GM21367 (cell line): ENCODE measurements at regions not wholly inside any gene's neighbourhood (a gene's known extent, or its start where the extent isn't known, plus 50 kb on each side); places are given as distances from the start of the nearest gene placed in this dataset.

Experiments
- ATAC-seq: cut with Tn5 transposase; IDR thresholded peaks from one replicate; pipeline ENCODE4 v1.9.1; 2021; ENCODE audit not compliant: unreplicated experiment

DNA sequence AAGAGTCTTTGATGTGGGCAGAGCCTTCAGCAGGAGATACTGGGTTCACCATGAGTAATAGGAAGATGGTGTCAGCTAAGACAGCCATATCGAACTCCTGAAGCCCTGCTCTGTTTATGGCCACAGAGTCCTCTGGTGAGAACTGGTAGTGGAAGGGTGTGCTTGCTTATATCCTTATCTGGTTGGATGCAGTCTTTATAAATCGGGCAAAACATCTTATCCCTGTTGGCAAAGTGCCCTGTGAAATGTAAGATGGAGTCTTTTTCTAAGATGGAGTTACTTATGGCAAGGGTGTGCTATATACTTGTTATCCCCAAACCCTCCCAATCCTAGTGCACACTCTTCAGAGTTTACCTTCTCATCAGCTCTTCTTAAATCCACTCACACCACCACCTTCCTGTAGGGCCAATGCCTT is 190.8 kb upstream of the PARD3B start:
- no peak for ATAC-seq

DNA sequence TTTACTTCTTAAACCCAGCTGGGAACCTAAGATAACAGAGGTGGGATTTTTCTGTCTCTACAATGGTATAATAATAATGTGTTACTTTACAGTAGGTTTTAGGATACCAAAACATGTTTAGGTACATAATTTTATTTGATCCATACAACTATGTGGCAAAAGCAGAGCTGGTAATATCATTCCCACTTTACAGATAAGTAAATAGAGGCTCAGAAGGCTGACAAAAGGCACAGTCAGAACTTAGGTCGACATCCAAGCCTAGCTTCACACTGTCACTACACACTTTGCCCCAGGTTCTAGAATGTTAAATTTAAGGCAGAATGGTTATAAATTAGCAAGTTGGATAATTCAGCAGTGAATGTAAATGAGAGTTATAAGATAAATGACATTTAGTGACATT is 189.6 kb upstream of the PARD3B start:
- no peak for ATAC-seq

DNA sequence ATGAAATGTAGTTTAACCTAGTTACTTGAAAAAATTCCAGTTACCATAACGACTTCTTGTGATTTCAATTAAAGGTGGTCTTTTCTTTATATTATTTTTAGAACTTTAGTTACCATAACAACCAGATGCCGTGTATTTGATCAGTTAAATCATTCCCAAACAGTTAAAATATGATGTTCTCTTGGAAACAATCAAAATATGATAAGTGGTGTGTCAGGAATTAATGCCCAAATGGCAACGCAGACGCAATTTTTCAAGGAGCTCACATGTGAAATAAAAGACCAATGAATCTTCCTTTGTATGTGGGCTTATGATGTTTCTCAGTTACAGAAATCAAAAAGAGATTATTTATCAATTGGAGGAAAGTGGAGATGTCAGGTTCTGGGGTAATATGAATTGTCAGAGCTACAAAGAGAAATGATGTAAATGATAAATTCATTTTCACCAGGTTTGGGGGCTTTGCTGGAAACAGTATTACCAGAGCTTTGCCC is 189.1 kb upstream of the PARD3B start:
- ATAC-seq, result no peak

DNA sequence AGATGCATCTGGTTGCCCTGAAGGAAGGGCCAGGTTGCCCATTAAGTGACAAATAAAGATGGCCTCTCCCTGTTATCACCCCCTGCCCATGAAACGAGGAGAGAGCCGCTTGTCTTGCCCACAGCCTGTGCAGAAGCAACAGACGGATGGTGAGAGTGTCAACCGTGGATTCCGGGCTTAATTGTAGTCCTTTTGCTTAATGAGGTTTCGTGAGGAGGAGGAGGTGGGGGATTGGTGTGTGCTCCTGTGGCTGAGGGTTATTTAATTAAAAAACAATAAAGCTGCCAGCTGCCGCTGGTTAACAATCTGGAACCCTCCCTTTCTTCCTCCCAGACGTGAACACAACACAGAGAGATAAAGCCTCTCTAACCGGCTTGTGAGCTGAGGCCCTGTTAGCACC is 188.0 kb upstream of the PARD3B start:
- ATAC-seq, result no peak

DNA sequence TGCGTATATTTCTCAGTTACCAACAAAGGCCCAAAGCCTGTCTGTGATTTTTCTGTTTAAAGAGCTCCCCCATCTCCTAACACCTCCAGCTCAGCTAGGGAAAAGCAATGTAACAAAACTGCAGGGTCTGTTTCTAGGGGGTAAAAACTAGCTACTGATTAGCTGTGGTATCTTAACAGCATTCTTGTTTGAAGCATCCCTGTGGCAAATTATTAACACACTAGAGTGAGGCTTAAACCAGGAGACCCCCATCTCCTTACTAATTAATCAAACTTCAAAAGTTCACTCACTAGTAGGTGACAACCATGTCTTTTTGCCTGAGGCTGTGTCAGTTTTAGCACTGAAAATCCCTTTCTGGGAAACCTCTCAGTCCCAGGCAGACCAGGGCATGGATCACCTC is 186.2 kb upstream of the PARD3B start:
- no peak for ATAC-seq

DNA sequence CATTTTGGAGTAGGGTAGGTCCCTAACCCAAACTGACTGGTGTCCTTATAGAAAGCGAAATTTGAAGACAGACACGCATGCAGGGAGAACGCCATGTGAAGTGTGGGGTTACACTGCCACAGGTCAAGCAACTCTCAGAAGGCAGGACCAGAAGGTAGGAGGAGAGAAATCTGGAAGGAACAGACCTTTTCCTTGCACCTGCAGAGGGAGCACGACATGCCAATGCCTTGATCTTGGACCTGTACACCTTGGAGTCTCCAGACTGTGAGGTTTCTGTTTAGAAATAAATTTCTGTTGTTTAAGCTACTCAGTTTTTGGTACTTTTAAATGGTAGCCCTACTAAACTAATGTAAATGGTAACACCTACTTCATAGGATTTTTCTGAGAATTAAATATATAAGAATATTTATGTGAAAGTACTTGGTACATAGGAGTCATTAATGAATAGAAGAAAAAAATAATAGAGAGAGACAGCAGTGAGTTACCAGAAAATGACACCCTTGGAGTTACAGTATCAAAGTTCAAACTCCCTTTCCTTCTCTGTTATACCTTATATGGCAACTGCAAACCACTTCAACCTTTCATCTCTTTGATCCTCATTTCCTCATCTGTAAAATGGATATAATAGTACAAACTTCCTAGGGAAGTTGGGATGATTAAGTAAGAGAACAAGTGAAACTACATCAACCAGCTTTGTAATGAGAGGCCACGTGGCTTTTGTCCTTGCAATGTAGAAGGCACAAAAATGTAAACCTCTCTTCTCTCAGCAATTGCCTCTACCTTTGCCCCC is 184.9 kb upstream of the PARD3B start:
- no peak for ATAC-seq

DNA sequence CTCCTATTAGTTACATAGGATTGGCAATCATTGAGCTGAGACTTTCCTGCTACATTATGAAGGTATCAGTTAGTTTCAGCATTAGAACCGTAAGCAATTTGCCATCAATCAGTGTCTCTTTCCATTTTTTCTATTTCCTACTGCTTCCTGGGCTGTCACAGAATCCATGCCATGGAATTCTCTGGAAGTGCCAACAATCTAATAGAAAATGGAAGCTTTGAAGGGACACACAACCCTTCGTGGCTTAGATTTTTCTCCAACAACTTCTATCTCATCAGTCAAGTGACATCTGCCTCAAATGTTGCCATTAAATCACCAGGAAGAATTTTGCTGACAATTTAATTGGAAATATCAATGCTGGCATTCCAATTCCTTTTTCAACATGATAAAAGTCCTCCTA is 183.5 kb upstream of the PARD3B start:
- no peak for ATAC-seq

DNA sequence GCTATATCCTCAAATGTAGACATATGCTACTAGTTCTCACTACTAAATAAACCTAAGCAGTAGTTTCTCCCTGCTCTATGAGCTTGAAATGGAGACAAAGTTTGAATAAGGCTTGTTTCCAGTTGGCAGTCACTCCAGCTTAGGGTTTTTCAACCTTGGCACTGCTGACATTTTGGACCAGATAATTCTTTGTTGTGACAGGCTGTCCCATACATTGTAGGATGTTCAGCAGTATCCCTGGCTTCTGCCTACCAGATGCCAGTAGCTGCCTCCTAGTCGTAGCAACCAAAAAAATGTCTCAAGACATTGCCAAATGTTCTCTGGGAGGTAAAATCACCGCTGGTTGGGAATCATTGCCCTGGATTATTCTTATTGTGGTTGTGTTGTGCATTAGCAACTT is 182.7 kb upstream of the PARD3B start:
- no peak for ATAC-seq

DNA sequence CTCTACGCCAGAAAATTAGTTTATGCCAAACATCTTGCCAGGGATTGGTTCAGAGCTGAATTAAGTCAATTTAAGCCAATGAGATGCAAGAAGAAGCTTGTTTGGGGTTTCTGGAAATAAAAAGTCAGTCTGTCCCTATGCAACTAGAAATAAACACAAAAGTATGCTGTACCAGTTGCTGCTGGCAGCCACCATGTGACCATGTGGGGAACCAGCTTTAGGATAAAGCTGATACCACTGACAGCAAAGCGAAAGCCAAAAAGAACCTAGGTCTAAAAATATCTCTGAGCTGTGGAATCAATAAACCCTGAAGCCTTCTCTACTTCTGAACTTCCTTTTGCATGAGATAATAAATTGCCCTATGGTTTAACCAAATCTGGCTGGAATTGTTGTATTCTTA is 181.8 kb upstream of the PARD3B start:
- no peak for ATAC-seq

DNA sequence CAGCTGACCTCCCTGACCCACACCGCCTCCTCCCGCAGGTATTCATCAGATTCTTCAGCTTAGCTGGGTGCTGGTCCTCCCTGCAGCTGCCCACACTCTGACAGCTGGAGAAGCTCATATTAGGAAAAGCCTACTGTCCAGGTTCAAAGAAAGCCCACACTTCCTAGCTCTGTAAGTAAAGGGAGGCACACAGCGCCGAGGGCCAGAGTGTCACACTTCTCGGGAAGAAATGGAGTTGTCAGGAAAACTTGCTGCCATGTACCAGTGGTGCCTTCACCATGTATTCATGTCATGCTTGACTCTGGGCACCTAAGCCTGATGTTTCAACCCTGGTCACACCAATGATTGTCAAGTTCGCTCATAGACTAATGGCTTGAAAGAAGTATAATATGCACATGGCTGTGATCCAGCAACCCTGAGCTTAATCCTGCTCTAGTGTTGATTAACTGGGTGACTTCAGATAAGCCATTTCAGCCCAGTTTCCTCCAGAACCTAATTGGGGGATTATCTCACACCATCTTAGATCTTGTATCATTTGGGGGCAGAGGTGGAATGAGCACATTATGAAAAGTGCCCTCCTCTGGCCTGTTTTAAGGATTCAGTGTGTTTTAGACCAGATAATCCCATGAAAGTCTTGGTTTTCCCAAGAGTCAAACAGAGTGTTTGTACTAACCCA is 180.3 kb upstream of the PARD3B start:
- ATAC-seq, result no peak

DNA sequence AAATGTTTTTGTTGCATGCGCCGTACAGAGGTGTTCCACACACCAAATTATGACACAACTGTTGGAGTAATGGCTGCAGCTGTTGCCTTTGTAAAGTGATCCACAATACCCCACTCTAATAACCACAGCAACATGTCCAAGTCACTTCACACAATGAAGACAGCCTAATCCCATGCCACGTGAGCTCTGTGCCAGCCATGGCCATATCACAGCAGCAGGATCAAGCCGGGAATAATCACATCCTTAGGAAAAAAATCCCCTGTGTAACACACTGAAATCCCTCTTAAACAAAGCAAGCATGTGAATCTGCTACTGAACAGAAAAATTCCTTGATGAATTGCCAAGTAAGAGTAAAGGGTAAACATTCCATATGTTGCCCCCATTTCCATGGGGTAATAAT is 179.5 kb upstream of the PARD3B start:
- ATAC-seq, result no peak

DNA sequence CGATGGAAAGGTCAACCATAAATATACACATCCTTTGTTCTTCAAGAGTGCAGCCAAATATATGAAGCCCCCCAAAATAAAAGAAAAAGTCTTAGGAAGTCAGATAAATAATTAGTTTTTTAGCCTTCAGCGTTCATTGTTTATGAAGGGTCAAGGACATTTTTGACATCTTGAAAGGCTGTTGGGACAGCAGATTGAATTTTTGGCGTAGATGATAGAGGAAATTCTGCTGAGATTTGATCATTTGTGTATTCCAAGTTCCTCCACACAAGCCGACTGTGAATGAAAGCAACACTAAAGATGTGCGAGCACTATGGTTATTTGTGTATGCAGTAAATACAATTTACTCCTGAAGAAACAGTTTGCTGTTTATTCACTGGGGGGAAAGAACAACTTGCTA is 177.8 kb upstream of the PARD3B start:
- ATAC-seq, result no peak

DNA sequence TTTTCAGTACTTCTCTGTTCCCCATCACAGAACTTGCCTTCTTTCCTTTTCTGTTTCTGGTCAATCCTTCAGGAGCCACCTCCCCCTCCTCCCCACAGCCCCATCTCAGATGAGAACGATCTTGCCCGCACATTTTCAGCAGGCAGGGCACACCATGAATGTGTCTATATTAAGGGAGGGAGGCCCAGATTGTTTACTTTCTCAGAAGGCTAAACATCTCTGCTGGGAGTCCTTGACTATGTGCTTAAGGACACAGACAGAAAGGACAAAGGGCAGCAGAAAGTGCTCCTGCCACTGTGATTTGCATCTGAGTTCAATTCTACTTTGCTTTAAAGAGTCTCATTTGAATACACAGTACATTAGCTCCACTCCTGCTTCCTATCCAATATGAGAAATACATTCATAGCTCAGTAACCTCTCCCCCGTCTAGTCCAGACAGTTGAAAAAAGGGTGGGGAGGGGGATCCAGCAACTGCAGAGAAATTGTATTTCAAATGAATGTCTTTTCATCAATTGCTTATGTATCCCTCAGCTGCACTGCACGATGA is 175.0 kb upstream of the PARD3B start:
- ATAC-seq, result no peak

DNA sequence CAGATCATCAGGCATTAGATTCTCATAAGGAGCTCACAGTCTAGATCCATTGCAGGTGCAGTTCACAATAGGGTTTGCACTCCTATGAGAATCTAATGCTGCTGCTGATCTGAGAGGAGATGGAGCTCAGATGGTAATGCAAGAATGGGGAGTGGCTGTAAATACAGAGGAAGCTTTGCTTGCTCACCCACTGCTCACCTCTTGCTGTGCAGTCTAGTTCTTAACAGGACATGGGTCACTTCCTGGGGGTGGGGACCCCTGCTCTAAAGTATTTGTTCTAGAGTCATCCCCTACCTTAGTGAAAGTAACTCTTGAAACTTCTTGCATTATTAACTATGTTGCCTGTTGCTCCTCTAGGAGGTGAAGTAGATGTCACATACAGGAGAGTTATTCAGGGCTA is 171.3 kb upstream of the PARD3B start:
- ATAC-seq, result no peak

DNA sequence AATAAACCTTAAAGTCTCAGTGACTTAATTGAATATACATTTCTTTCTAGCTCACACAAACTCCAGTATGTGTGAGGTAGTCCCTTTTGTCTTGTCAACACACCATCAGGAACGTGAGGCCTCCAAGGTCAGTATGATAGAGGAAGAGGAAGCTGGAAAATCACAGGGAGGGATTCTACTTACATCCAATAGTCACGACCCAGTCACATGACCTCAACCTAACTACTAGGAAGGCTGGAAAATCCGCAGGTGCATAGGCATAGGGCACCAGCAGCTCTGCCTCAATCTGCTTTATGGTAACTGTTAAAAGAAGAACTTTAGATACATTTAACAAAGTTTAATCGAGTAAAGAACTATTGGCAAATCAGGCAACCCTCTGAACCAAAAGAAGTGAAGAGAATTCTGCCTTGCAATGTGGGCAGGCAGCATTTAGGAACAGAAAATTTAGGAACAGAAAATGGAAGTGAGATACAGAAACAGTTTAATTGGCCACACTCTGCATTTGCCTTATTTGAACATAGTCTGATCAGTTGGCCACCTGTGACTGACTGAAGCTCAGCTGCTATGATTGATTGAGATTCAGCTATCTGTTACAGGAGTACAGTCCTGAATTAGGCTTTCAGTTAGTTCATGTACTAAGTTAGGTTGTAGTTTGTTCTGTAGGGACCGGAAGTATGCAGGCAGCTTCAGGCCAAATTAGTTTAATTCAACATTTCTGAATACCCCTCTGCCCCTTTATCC is 165.0 kb upstream of the PARD3B start:
- no peak for ATAC-seq

DNA sequence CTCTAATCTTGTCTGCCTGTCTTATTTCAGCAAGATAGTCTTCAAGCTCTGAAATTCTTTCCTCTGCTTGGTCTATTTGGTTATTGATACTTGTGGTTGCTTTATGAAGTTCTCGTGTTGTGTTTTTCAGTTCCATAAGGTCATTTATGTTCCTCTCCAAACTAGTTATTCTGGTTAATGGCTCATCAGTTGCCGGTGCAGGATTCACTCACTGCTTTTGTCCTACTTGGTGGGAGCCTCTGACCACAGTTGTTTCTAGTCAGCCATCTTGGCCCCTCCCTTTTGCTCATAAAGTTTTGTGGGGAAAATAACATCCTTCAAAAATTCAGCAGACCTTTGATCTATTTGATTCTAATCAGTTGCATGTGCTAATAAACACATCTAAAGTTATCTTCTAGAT is 158.6 kb upstream of the PARD3B start:
- ATAC-seq, result no peak

DNA sequence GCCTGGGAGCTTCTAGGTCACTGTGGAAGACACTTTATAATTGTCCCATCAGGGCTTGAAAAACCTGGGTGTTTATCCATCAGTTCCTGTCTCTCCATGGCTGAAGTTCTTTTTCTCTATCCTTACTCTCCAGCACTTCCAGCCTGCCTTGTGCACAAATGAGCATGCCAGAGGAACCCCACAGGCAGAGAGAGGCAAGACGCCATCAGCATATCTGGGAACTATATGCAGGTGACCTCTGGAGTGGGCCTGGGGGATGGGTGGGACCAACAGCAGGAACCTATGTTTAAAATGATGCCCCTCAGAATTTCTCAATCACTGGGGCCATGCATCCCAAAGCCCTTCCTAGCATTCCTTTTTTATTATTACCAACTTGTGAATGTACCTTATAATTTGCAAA is 156.2 kb upstream of the PARD3B start:
- no peak for ATAC-seq

DNA sequence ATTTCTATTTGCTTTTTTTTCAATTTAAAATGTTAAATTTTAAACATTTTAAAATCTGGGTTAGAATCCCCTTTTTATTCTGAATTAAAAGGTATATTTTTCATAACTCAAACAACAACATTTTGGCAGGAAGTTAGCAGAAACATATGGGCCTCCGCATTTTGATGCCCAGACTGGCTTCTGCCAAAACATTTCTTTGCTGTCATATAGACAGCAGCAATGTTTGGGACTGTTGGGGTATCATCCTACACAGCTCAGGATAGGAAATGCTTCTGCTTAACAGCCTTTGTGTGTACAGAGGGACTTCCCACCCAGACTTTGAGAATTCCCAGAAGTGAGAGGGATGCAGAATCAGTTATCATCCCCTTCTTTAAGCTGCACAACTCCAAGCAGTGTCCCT is 155.4 kb upstream of the PARD3B start:
- no peak for ATAC-seq

DNA sequence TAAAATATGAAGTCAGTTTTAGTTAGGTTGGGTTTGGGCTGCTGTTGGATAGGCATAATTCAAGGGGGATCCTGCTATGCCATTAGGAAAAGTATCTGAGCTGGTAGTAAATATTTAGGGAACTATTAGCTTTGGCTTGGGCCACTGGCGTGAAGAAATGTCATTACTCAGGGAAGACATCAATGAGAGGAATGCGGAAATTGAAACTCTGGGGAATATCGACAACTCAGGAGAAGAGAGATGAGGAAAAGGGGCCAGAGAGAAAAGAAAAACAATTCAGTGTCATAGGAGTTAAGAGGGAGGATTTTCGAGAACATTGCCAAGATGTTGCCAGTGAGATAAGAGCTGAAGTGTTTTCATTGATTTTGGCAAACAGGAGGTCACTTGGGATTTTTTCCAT is 149.7 kb upstream of the PARD3B start:
- no peak for ATAC-seq

DNA sequence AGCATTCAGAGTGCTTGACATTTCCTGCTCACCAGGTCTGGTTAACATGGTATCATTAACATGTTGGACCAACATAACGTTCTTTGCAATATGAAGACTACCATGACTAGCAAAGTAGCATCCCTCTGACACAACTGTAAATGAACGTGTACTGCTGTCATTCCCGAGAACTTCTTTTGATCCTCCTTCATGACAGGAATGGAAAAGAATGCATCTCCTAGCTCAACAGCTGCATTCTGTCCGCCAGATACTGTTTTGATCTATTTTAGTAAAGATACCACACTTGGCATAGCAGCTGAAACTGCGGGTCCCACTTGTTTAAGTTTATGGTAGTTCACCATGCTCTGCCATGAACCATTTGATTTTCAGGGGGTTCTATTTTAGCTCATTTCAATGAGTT is 144.2 kb upstream of the PARD3B start:
- ATAC-seq, result no peak

DNA sequence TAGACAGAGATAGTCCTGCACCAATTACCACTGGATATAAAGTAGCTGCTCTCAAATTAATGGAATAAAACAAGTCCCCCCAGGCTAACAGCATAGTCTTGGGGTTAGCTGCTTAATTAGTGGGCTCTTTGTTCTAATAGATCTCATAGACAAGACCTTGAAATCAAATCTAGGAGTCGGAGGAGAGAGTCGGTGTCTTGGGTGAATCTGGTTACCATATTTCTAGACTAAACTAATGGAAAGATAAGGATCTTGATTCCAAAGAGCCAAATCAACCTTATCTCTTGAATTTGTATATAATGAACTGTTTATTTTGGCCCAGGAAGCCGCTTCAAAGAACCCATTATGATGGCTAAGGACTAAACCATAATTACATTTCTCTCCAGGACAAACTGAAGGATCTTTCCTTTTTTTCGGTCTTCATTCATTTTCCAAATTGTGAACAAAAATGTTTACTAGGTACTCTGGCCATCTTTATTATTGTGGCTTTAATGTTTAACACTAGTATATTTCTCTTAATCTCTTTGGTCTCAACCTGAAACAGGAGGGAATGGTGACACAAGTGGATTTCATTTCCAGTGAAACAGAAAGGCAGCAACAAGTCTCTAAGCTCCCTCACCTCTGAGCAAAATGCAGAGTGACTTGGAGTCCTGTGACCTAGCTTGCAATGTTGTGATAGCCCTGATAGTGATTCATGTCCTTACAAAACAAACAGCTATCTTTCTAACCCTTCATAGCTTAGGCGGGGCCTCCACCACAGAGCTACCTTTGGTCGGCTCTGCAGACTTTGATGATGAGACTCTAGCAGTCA is 137.9 kb upstream of the PARD3B start:
- ATAC-seq, result no peak
